Fibroblast of villous mesenchyme (primary cell): ENCODE measurements at regions not wholly inside any gene's neighbourhood (a gene's known extent, or its start where the extent isn't known, plus 50 kb on each side); places are given as distances from the start of the nearest gene placed in this dataset.

ENCODE experiments used
- DNase-seq: peaks from one replicate; pipeline ENCODE4 v3.0.0-alpha.2; 2010; ENCODE audit warnings: low read depth
- H3K4me3 ChIP-seq: 2 replicates; pipeline ENCODE4 v1.5.1; 2011; ENCODE audit warnings: low read depth, mild to moderate bottlenecking, low read length
- CTCF ChIP-seq: IDR thresholded peaks from 2 replicates; pipeline ENCODE4 v1.5.1; 2012; ENCODE audit warnings: low read depth, mild to moderate bottlenecking, low read length; ENCODE audit not compliant: insufficient read depth

DNA sequence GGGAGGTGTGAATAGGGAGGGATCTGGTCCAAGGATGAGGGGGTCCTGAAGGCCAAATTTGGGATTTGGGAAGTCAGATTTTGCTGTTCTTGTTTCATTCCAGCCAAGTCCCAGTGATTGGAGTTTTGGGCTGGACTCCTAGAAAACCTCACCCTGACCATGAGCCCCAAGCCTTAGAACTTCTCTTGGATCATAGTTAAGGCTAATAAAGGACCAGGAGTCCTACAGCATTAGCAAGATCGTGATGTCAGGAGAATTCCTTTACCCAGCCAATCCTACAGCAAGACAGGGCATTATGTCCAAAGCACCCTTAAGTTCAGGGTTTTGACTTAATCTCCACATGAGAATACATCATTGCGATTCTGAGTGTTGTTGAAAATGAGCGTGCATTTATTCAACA, 85.0 kb downstream of the SOX9 start:
- no peak for DNase-seq
- no peak overlapping the region for H3K4me3 ChIP-seq
- TF ChIP-seq CTCF, result no peak

DNA sequence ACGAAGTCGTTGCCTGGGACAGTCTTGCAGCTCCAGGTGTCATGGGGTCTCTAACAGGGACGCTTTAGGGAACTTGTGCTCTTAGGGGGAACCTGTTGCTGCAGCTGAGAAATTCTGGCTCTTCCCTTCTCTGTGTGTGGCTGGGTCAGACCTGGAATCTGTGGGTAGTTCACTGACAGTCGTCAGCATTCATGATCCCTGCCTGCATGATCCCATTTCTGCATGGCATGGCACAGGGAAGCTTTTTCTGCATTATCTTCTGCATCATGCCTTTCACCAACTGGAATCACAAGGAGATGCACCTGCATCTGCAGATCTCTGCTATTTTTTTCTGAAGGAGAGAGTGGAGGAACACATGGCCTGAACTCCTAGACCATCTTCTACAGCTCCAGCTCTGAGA, 85.6 kb downstream of the SOX9 start:
- no peak overlapping the region for H3K4me3 ChIP-seq
- DNase-seq, result no peak
- no peak for TF ChIP-seq CTCF

DNA sequence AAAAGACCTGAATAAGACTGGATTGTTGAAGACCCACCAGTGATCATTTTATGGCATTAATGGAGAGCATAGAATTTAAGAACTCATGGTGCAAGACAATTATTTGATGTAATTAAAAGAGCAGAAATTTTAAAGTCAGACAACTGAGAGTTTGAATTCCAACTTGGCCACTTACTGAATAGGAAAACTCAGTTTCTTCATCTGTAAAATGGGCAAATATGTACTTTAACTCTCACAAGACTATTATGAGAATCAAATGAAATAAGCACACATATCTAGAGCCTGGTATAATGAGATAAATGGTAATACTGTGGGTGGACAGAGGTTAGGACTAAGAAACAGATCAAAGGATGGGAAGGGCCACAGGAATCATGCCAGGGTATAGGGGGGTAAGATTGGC, 88.0 kb downstream of the SOX9 start:
- no peak overlapping the region for H3K4me3 ChIP-seq
- DNase-seq, result no peak
- TF ChIP-seq CTCF, result no peak

DNA sequence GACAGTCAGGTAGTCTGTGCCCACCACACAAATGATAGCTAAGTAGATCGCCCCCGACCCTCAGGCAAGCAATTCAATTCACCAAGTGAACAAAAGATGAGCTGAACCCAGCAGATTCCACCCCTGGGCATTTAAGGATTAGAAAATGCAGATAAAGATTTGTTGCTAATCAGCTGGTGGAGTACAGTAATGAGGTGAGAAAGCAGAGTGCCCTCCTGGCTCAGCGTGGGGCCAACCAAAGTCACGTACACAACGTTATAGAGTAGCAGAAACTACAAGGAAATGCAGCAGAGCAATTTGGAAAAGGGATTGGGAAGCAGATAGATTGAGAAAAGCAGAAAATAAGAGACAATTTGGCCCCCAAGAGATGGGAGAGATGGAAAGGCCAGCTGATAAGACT, 91.2 kb downstream of the SOX9 start:
- DNase-seq, result no peak
- TF ChIP-seq CTCF, result no peak
- H3K4me3 ChIP-seq, result no peak overlapping the region

DNA sequence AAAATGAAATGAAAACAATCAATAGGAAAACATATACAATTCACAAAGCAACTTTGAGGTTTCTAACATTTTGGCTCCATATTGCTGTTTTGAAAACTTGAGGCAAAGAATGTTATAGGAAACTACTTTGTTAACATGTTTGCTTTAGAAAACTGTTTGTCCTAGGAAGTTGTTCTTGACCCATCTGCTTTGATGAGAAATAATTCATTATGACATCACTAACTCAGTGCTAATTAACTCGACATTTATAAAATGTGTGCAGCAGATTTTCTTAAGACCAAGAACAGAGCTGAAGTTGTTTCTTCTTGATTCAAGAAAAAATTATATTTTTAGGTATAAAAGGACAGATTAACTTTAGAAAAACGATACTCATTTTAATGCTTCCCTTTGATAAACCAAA, 94.7 kb downstream of the SOX9 start:
- no peak overlapping the region for H3K4me3 ChIP-seq
- no peak for DNase-seq
- TF ChIP-seq CTCF, result no peak

- no peak for TF ChIP-seq CTCF
- H3K4me3 ChIP-seq, result no peak overlapping the region
- DNase-seq, result no peak
Observed at GRCh38 chr17:72215928-72216327, 95.1 kb downstream of the SOX9 start.

GRCh38 chr17:72219137-72219823, 98.5 kb downstream of the SOX9 start:
- no peak for TF ChIP-seq CTCF
- no peak overlapping the region for H3K4me3 ChIP-seq

More at GRCh38 chr17:72219137-72219823, 98.5 kb downstream of the SOX9 start:
- DNase-seq, result no peak
